Cortex of kidney (tissue), 1 donor: ENCODE measurements at regions not wholly inside any gene's neighbourhood (a gene's known extent, or its start where the extent isn't known, plus 50 kb on each side); places are given as distances from the start of the nearest gene placed in this dataset.
"Not testable (repeated sequence)": the region's sequence is repeated elsewhere in the genome, so short reads cannot be mapped to it uniquely, and the experiment has no call there.

ENCODE experiments used
- DNase-seq: peaks from one replicate; lab custom pipeline; 2025; lab: John Stamatoyannopoulos, UW

GRCh38 chr2:44086629-44087028 is 82.0 kb upstream of the PPM1B start:
- no peak for DNase-seq

GRCh38 chr2:44087036-44087713 is 81.5 kb upstream of the PPM1B start:
- DNase-seq, result peak; percentile 41

- DNase-seq, result no peak
Observed at GRCh38 chr2:44087714-44088092, 81.0 kb upstream of the PPM1B start.

- not testable (repeated sequence) for DNase-seq
Observed at GRCh38 chr2:44092519-44092918, 76.2 kb upstream of the PPM1B start.

GRCh38 chr2:44093970-44094369 is 74.7 kb upstream of the PPM1B start:
- no peak for DNase-seq

- no peak for DNase-seq
Observed at GRCh38 chr2:44097322-44097907, 71.3 kb upstream of the PPM1B start.

GRCh38 chr2:44098050-44098449 is 70.6 kb upstream of the PPM1B start:
- no peak for DNase-seq

- no peak for DNase-seq
Observed at GRCh38 chr2:44098891-44099290, 69.8 kb upstream of the PPM1B start.

GRCh38 chr2:44100351-44100750 is 68.3 kb upstream of the PPM1B start:
- DNase-seq, result no peak

GRCh38 chr2:44101246-44101645 is 67.4 kb upstream of the PPM1B start:
- no peak for DNase-seq

- DNase-seq, result no peak
Observed at GRCh38 chr2:44102790-44103562, 65.7 kb upstream of the PPM1B start.

- DNase-seq, result no peak
Observed at GRCh38 chr2:44103639-44104038, 65.0 kb upstream of the PPM1B start.

GRCh38 chr2:44104855-44105271 is 63.8 kb upstream of the PPM1B start:
- DNase-seq, result no peak

- not testable (repeated sequence) for DNase-seq
Observed at GRCh38 chr2:44106509-44106908, 62.2 kb upstream of the PPM1B start.

GRCh38 chr2:44107086-44107740 is 61.5 kb upstream of the PPM1B start:
- DNase-seq, result no peak

GRCh38 chr2:44107974-44108373 is 60.7 kb upstream of the PPM1B start:
- DNase-seq, result no peak

GRCh38 chr2:44109166-44109565 is 59.5 kb upstream of the PPM1B start:
- DNase-seq, result no peak

GRCh38 chr2:44110444-44110843 is 58.2 kb upstream of the PPM1B start:
- no peak for DNase-seq

GRCh38 chr2:44112096-44112495 is 56.6 kb upstream of the PPM1B start:
- DNase-seq, result no peak

GRCh38 chr2:44116319-44116718 is 52.4 kb upstream of the PPM1B start:
- no peak for DNase-seq

GRCh38 chr2:44118257-44118656 is 50.4 kb upstream of the PPM1B start:
- DNase-seq, result no peak
